ENCODE measurements at regions not wholly inside any gene's neighbourhood (a gene's known extent, or its start where the extent isn't known, plus 50 kb on each side); places are given as distances from the start of the nearest gene placed in this dataset.

DNA sequence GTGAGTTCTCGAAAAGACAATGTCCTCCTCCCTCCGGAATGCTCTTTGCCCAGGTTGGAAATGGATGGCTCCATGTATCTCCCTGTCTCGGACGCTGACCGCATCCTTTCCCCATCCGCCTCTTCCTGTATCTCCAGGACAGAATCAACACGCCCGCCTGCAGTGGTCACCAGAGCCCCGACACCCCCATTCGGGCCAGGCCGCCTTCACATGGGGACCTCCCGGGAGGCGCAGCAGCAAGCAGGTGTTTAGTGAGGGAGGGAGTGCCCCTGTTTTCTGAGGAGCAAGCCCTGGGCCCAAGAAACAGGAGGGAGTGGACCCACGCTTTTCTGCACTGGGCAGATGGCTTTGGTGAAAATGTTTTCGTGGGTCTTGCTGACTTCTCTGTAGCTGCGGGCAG, 83.5 kb upstream of the TTC34 start:
- Mint-ChIP-seq H3K9me3 (ENCODE audit: unreplicated experiment) (no peaks in the 10 kb centered on the region), H3K36me3 (ENCODE audit: insufficient read depth, unreplicated experiment) (no peaks in the 10 kb centered on the region), H3K4me1 (ENCODE audit: insufficient read depth, unreplicated experiment) (no peaks in the 10 kb centered on the region), H3K4me3 (ENCODE audit: unreplicated experiment) (no peak overlapping the region), H3K27ac (ENCODE audit: low read depth, unreplicated experiment) (no peak overlapping the region), H3K27me3 (ENCODE audit: insufficient read depth, unreplicated experiment) (no peaks in the 10 kb centered on the region)
- BruUV-seq (replicated peaks): no TSS peak
- TF ChIP-seq, protein P1, sequence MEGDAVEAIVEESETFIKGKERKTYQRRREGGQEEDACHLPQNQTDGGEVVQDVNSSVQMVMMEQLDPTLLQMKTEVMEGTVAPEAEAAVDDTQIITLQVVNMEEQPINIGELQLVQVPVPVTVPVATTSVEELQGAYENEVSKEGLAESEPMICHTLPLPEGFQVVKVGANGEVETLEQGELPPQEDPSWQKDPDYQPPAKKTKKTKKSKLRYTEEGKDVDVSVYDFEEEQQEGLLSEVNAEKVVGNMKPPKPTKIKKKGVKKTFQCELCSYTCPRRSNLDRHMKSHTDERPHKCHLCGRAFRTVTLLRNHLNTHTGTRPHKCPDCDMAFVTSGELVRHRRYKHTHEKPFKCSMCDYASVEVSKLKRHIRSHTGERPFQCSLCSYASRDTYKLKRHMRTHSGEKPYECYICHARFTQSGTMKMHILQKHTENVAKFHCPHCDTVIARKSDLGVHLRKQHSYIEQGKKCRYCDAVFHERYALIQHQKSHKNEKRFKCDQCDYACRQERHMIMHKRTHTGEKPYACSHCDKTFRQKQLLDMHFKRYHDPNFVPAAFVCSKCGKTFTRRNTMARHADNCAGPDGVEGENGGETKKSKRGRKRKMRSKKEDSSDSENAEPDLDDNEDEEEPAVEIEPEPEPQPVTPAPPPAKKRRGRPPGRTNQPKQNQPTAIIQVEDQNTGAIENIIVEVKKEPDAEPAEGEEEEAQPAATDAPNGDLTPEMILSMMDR (IDR thresholded peaks at IDR 0.05; ENCODE audit: unreplicated experiment): no peak
- CTCF ChIA-PET: no interaction called here
- DNase-seq (ENCODE audit: unreplicated experiment): no peak
- intact Hi-C loops (cut with micrococcal nuclease): no loop called here
- POLR2A ChIA-PET: no interaction called here

DNA sequence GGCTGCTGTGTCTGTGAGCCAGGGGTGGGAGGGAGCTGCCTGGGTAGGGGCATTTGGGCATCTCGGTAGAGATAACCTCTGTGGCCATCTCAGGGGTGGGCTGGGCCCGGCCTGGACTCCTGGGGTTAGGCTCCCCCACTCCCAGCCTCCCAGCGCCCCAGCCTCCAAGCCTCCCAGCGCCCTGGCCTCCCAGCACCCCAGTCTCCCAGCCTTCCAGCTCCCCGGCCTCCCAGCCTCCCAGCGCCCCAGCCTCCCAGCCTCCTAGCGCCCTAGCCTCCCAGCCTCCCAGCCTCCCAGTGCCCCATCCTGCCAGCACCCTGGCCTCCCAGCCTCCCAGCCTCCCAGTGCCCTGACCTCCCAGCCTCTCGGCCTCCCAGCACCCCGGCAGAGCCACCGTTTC, 85.1 kb upstream of the TTC34 start:
- BruUV-seq (replicated peaks): no TSS peak
- H3K4me3 Mint-ChIP-seq (ENCODE audit: unreplicated experiment): no peak overlapping the region
- TF ChIP-seq, protein P1 (IDR thresholded peaks at IDR 0.05; ENCODE audit: unreplicated experiment): no peak
- no peaks in the 10 kb centered on the region for H3K9me3 Mint-ChIP-seq (ENCODE audit: unreplicated experiment)
- H3K27me3 Mint-ChIP-seq (ENCODE audit: insufficient read depth, unreplicated experiment): no peaks in the 10 kb centered on the region
- H3K27ac Mint-ChIP-seq (ENCODE audit: low read depth, unreplicated experiment): no peak overlapping the region
- ChIA-PET CTCF (no interaction called here), POLR2A (interaction anchor here (0.6 kb wide), 1 partner anchor 1166 kb away, joined by 3 read pairs; no protein-coding TSS in a partner anchor)
- no peaks in the 10 kb centered on the region for H3K4me1 Mint-ChIP-seq (ENCODE audit: insufficient read depth, unreplicated experiment)
- intact Hi-C loops (cut with micrococcal nuclease): no loop called here
- no peaks in the 10 kb centered on the region for H3K36me3 Mint-ChIP-seq (ENCODE audit: insufficient read depth, unreplicated experiment)
- no peak for DNase-seq (ENCODE audit: unreplicated experiment)

DNA sequence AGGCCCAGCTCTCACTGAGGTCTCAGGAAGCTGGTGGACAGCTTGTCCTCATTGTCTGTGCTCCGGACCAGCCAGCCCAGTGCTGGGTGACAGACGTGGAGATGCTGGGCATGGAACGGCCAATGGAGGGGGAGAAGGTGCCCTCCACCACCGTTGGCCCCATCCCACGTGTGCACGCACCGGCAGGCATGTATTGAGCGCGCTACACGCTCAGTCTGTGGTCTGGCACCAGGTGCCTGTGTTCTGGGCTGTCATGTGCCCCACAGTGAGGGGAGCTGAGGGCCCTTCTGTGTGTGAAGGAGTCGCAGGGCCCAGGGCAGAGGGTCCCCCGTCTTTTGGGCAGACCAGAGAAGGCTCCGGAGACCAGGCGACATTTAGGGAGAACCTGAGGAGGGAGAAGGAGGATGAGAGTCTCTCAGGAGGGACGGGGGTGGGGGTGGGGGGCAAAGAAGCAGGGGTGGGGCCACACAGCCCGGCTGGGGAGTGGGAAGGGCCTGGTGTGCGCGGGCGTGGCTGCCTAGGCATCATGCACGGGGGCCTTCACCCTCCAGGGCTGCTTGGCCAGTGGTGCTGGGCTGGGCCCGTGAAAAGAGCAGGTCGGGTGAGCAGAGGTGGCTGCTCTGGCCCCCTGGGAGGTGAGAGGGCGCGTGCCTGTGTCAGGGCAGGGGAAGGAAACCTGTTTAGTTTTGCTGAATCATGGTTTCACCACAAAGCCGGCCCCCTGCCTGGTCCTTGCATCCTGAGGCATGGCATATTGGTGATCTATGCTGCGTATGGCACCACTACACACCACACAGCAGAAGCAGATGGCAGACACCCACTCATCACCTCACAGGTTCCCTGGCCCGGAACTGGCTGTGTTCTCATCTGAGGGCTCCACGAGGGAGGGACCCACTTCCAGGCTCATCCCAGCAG, 86.7 kb upstream of the TTC34 start:
- no peaks in the 10 kb centered on the region for H3K36me3 Mint-ChIP-seq (ENCODE audit: insufficient read depth, unreplicated experiment)
- no peaks in the 10 kb centered on the region for H3K27me3 Mint-ChIP-seq (ENCODE audit: insufficient read depth, unreplicated experiment)
- no peaks in the 10 kb centered on the region for H3K4me1 Mint-ChIP-seq (ENCODE audit: insufficient read depth, unreplicated experiment)
- TF ChIP-seq, protein P1 (IDR thresholded peaks at IDR 0.05; ENCODE audit: unreplicated experiment): no peak
- ChIA-PET POLR2A (no interaction called here), CTCF (no interaction called here)
- no TSS peak for BruUV-seq (replicated peaks)
- no peak for DNase-seq (ENCODE audit: unreplicated experiment)
- H3K4me3 Mint-ChIP-seq (ENCODE audit: unreplicated experiment): no peak overlapping the region
- H3K9me3 Mint-ChIP-seq (ENCODE audit: unreplicated experiment): no peaks in the 10 kb centered on the region
- no peak overlapping the region for H3K27ac Mint-ChIP-seq (ENCODE audit: low read depth, unreplicated experiment)
- intact Hi-C loops (cut with micrococcal nuclease): no loop called here

DNA sequence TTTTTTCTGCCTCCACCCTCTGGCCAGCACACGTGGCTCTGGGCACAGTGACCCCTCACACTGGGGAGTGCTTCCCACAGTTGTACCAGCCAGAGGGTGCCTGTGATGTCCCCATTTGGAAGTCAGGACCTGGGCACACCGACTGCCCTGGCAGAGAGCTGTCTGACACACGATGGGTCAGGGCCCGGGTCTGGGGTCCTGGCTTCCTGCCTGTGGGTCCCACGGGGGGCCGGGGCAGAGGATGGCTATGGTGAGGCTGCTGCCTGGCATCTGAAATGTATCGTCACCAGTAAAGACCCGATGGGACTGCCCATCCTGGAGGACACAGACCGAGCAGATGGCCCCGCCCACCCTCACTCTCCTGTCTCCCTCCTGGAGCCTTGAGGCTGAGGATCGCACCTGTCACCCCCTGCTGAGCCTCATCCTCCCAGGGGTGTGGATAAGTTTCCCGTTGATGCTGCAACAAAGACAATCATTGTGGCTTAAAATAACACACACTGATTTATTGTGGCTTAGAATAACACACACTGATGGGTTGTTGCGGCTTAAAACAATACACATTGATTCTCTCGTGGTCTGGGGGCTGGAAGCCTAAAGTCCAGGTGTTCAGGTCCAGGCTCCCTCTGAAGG, 88.8 kb upstream of the TTC34 start:
- TF ChIP-seq, protein P1 (IDR thresholded peaks at IDR 0.05; ENCODE audit: unreplicated experiment): no peak
- CTCF ChIA-PET: no interaction called here
- intact Hi-C loops (cut with micrococcal nuclease): no loop called here
- H3K9me3 Mint-ChIP-seq (ENCODE audit: unreplicated experiment): no peaks in the 10 kb centered on the region
- DNase-seq (ENCODE audit: unreplicated experiment): no peak
- POLR2A ChIA-PET: no interaction called here
- H3K36me3 Mint-ChIP-seq (ENCODE audit: insufficient read depth, unreplicated experiment): no peaks in the 10 kb centered on the region
- H3K4me1 Mint-ChIP-seq (ENCODE audit: insufficient read depth, unreplicated experiment): no peaks in the 10 kb centered on the region
- H3K27ac Mint-ChIP-seq (ENCODE audit: low read depth, unreplicated experiment): no peak overlapping the region
- BruUV-seq (replicated peaks): no TSS peak
- H3K27me3 Mint-ChIP-seq (ENCODE audit: insufficient read depth, unreplicated experiment): no peaks in the 10 kb centered on the region
- H3K4me3 Mint-ChIP-seq (ENCODE audit: unreplicated experiment): no peak overlapping the region

Measured in MCF 10A (cell line).